ENCODE measurements at regions not wholly inside any gene's neighbourhood (a gene's known extent, or its start where the extent isn't known, plus 50 kb on each side); places are given as distances from the start of the nearest gene placed in this dataset.

DNA sequence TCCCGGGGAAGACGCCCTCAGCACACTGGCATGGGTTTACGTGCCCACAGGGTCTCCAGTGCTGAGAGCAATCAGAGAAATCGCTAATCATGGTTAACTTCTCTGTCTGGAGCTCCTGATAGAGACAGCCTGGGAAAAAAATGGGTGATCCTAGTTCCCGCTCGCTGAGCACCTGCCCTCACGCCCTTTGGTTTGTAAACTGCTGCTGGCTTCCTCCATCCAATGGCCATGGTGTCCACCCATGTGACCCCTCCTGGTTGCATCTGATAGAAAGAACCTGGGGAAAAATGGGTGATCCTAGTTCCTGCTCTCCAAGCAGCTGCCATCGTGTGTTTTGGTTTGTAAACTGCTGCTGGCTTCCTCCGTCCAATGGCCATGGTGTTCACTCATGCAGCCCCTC, 402.2 kb downstream of the PRDM2 start:
- TF ChIP-seq, protein P1, sequence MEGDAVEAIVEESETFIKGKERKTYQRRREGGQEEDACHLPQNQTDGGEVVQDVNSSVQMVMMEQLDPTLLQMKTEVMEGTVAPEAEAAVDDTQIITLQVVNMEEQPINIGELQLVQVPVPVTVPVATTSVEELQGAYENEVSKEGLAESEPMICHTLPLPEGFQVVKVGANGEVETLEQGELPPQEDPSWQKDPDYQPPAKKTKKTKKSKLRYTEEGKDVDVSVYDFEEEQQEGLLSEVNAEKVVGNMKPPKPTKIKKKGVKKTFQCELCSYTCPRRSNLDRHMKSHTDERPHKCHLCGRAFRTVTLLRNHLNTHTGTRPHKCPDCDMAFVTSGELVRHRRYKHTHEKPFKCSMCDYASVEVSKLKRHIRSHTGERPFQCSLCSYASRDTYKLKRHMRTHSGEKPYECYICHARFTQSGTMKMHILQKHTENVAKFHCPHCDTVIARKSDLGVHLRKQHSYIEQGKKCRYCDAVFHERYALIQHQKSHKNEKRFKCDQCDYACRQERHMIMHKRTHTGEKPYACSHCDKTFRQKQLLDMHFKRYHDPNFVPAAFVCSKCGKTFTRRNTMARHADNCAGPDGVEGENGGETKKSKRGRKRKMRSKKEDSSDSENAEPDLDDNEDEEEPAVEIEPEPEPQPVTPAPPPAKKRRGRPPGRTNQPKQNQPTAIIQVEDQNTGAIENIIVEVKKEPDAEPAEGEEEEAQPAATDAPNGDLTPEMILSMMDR (optimal IDR thresholded peaks at IDR 0.05 in 1 of 3, IDR thresholded peaks at IDR 0.05 in 1 of 3, conservative IDR thresholded peaks at IDR 0.05 in 1 of 3; ENCODE audit: extremely low read depth in 1 of 3, insufficient read depth in 2 of 3, low read length in 3 of 3) = no peak
- TF ChIP-seq EZH2 (IDR thresholded peaks at IDR 0.05; ENCODE audit: low read length) = no peak
